Cerebellar cortex (tissue), 1 donor: ENCODE measurements at regions not wholly inside any gene's neighbourhood (a gene's known extent, or its start where the extent isn't known, plus 50 kb on each side); places are given as distances from the start of the nearest gene placed in this dataset.

Experiments used
- DNase-seq: peaks from one replicate; pipeline ENCODE4 v3.0.0-alpha.2; 2015; ENCODE audit warnings: low spot score

DNA sequence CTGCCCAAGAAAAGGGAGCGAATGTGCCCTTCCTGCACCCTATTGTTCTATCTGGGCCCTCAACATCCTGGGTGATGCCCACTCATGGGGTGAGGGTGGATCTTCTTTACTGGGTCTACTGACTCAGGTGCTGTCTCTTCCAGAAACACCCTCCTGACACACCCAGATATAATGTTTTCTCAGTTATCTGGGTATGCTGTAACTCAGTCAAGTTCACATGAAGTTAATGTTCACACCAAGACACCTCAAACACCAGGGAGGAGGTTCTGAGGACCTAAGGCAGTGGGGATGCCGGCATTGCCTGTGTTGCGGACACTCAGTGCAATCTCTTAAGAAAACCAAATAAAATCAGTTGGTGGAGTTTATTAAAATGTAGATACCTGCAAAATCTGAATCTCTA lies 500.9 kb downstream of the BCL11A start:
- no peak for DNase-seq

DNA sequence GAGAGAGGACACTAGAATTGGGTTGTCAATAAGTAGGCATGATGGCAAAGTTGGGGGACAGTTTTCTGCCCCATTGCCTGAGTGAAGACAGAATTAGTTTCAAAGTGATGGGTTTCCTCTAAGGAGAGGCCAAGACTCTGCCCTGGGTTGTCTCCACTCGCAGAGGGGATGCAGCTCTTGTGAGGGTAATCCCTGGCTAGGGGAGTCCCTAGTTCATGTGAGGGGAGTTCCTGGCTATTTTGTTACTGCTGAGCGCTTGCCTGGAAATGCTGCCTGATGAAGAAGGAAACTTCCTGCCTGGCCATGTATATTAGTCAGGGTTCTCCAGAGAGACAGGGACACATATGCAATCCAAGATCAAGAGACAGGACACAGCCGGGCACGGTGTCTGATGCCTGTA lies 501.5 kb downstream of the BCL11A start:
- DNase-seq = no peak

DNA sequence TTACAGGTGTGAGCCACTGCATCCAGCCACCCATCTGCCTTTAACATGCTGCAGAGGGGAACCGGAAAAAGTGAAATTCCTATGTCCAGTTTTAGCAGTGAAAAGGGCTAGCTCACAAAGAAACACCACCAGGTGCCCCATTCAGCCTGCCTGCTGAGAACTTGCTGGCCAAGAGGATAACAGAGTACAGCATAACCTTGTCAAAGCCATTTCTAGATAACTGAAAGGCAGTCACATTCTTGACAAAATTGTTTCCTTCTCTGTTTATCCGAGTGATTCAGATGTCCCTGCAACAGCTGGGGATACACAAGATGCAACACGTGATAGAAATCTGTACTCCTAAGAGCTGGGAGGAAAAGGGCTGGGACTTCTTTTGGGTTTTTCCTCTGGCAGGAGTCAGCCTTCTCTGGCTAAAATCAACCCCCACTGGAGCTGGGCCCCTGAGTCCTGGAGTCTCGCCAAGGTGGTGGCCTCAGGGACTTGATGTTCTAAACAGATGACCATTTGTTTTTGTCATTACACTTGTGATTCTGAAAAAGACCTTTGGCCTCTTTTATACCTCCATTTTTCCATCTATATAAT lies 505.4 kb downstream of the BCL11A start:
- no peak for DNase-seq

DNA sequence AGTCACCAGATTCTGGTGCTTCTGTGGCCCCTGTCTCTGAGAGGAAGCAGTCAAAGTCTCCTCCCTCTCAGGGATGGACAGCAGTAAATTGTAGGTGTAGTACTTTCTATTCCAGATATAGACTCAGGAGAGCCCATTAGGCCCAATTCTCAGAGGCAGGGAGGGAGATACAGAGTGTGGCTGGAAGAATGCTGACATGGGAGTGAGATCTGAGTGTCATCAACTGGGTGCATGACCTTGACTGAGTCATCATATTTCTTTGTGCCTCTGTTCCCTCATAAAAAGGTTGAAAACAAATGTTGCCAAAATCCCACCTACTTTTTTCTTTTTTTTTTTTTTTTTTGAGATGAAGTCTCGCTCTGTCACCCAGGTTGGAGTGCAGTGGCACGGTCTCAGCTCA lies 506.1 kb downstream of the BCL11A start:
- no peak for DNase-seq

DNA sequence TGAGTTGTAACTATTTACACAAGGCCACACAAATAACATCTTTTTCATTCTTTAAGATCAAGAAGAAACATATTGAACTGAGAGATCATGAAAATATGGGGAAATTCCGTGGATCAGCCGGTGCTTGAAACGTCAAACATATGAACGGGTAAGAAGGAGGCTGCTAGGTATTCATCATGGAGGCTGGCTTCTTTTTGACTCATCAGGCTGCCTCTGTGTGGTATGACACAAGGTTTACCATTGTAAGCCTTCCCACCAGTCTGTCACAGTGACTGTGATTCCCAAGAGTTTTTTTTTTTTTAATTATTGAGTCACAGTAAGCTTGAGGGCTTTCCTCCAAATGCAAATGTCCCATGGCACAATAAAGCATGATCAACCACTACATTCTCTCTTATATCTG lies 506.9 kb downstream of the BCL11A start:
- no peak for DNase-seq

DNA sequence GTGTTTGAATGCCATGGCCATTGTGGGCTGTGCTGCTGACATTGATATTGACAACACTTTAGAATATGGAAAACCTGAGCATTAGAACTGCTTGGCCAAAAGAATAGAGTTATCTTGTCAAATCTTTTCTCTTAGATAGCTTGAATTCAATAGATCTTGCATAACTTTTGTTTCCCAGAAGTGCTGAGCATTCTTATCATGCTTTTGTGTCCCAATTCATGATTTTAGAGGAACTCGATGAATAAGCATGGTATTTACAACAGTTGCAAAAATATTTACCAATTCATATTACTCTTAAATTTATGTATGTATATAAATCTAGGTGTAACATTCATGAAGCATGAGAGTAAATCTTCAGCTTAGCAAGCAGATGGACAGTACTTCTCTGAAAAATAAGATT lies 508.0 kb downstream of the BCL11A start:
- no peak for DNase-seq

DNA sequence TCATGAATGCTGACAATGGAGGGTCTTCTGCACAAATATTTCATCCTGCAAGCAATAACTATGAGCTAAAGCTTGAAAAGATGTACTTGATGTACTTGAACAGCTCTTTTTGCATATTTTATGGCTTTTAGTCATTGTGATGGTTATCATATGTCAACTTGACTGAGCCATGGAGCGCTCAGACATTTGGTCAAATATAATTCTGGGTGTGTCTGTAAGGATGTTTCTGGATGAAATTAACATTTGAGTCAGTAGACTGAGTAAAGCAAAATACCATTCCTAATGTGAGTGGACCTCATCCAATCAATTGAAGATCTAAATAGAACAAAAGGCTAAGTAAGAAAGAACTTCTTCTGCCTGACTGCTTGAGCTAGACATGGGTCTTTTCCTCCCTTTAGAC lies 509.0 kb downstream of the BCL11A start:
- no peak for DNase-seq

DNA sequence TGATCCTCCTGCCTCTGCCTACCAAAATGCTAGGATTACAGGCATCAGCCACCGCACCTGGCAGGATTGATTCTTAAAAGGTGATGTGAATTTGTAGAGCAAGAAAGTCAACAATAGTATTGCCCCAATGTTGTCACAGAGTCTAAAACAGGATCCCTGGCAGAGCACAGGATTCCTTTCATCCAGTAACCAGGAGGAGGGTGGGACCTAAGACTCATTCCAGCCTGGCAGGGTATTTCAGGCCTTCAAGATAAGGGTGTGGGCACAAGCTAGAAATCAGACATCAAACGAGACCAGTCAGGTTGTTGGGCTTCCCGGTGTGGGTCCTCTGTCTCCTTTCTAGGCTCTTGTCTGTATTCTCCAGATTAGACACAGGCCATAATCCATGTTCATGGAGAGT lies 511.4 kb downstream of the BCL11A start:
- DNase-seq = no peak

DNA sequence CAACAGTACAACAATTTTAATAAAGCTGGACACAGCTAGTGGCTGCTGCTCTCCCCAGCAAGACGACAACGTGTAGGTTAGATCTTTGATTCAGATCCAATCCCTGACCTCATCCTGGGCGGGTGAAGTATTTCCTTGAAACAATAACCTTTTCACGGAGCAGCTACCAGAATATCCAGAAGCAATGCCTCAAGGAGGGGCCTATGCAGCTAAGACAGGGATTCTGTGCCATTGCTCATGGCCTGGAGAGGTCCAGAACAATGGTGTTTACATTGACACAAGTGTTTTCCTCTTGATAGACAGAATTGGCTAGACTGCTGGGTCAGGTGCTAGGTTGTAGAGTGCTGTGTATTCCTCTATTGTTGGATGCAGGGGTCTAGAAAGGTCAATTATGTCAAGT lies 520.1 kb downstream of the BCL11A start:
- DNase-seq = no peak

DNA sequence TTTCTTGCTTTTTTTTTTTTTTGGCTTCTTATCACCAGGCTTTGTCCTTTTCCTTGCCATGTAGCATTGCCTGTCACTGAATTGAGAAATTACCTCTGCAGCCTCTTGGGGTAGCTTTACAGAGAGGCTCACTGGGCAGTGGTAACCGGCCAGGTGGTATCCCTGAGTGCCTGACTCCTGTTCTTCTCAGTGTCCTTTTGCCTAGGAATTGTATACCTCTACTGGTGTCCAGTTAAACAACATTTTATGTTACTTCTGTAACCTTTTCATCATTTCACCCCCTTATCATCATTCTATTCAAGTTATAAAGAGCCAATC lies 523.9 kb downstream of the BCL11A start:
- DNase-seq = no peak

DNA sequence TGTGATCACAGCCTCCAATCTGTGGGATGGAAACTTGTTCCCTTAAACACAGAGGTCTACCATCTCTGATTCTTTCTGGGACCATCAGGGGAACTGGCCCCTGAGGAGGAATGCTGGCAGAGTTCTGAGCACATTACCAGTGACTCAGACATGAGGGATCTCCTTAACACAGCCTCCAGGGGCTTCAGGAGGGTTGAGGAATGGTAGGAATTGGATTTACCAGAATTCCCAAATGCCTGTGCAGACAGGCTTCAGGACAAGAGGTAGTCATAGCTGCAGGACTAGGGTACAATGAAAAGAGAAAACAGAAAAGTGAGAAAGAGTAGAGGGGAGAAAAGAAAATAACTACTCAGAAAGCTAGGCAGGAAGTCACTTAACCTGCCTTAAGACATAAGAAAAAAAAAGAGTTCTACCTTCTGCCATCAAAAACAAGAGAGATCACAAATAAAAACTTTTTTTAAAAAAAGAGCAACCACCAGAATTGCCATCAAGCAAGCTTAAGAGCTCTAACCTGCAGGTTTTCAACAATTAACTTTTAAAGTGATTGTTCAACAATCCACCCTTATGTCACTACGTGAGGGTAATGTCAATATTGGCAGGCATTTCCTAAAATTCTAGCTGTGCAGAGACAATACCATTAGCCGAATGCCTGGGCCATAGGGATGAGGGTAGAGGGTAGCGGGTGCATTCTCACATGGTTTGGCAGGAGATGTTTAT lies 524.4 kb downstream of the BCL11A start:
- no peak for DNase-seq

DNA sequence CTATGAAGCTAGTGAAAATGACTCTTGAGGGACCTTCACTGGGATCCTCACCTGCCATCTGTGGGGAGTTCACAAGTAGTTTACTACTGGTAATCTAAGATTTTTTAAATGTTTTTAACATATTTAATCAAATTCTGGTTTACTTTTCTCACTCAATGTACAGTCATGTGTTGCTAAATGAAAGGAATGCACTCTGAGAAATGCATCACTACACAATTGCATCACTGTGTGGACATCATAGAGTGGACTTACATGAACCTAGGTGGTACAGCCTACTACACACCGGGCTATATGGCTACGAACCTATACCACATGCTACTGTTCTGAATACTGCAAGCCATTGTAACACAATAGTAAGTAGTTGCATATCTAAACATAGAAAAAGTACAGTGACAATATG lies 528.0 kb downstream of the BCL11A start:
- no peak for DNase-seq

DNA sequence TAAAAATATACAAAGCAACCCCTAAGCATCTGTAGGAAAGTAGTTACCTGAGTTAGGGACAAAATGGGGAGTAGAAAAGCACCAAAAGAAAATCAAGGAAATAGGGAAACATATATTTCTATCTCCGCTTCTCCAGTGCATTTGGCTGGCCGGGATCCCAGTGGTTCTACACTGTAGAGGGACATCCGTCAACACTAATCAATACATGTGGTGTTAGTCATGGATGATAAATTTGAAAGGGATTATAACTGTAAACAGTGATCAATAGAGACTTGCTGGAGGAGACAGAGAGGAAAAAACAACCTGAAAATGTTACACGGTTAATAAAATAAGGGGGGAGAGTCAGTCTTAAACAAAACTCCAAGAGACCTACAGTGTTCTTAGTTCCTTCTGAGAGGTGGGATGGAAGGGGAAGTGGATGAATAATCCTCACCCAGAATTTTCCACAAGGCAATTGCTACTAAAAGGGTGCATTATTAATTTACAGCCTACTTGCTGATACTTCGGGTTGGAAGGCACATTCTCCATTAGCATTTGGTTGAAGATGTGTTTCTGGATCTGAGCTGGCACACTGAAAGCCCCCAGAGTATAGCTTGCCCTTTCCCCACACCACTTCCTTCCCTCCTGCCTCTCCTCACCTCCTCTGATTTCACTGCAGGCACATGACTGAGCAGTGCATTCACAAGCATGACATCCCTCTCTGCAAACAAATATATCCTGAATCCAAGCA lies 530.0 kb downstream of the BCL11A start:
- DNase-seq = no peak

DNA sequence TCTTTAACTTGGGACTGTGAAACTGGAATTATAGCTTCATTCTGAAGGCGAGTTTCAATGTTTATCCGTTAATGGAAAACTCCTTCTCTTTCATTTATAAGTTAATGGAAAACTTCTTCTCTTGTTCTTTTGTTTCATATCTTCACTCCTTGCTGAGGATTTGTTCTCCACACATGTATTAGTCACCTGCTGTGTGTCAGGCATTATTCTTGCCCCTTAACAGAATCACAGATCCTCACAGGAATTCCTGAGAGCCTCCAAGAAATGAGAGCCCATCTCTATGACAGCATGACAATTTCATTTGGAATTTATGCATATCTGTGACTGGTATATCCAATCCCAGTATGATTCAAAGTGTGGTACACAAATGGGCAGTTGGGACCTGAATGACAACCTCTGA lies 545.8 kb downstream of the BCL11A start:
- no peak for DNase-seq

DNA sequence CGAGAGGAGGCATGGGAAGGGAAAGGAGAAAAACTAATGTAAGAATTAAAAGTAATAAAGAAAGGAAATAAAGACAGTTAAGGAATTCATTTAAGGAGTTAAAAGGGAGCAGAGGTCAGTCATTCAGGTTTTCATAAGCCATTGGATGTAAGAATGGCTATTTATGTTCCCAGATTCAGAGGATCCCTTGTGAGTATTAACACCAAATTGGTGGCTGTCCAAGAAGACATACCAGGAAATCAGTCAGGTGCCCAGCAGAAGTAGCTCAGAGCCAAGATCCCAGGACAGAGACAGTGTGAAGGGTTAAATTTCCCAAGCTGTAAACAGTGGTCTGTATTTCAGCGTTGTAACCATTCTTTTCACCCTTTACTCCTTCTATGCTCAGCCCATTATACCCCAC lies 550.4 kb downstream of the BCL11A start:
- no peak for DNase-seq

DNA sequence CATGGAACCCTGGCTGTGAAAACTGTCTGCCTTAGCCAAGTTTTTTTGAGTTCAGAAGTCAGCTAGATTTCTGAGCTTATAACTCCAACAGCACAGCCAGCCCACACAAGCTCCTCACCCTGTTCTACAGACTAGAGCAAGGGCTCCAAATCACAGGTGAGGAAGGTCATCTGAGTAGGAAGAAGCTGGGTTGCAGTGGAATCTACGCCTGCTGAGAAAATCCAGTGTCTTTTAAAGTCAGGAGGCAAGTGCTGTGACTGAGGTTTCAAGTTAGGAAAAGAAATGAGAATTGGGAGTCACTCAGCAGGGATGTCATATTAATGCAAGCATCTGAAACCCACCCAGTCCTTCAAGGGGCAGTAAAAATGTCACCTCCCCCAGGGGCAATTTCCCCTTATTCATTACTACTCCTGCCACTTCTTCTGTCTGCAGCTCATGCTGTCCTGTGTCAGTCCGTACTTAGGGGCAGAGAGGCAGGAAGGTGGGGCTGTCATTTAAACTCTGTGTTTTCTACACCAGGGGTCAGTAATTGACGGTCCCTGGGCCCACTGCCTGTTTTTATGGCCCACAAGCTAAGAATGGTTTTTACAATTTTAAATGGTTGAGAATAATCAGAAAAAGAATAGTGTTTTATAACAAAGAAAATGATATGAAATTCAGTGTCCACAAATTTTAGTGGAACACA lies 551.1 kb downstream of the BCL11A start:
- no peak for DNase-seq

DNA sequence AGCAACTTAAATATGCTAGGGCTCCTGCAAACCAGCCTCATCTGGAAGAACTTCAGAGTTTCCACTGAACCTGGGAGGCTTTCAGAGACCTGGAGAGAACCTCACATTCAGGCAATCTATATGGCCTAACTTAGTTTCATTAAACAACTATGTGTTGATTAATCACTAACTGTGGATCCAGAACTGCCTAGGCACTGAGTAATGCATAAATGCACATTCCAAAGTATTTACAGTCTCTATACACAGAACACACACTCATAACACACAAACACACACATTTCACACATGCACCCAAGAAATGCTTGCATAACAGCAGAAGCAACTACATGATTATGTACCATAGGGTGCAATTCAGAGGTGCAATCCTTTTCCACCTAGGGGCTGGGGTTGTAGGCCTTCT lies 552.8 kb downstream of the BCL11A start:
- no peak for DNase-seq

DNA sequence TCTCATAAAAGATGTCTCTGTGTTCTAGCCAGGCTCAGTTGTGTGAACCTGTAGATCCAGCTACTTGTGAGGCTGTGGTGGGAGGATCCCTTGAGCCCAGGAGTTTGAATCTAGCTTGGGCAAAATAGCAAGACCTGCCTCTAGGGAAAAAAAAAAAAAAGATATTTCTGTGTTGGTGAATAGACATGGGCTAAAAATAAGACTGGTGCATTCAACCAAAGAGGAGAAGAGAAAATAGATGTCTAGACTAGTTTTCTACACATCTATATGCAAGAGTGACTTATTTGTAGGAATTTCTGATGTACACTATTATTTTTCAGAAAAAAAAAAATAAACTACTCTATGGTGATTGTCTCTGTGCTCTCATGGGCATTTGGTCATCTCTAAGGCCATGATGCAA lies 555.1 kb downstream of the BCL11A start:
- no peak for DNase-seq

DNA sequence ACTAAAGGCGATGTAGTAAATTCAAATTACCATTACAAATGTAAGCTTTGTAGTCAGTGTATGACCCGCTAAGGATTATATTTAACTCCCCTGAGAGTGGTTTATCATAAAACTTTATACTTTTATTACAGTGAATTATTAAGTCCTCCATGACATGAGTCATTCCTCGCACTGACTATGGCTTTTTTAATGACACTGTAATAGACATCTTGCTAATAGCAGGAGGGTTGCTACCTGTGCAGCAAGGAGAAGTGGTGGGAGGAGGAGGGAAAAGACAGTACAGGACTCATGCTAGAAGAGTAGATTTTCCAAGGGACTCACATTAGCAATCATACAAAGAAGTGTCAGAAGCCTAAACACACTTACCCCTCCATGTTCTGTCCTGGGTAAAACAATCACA lies 556.1 kb downstream of the BCL11A start:
- DNase-seq = no peak

DNA sequence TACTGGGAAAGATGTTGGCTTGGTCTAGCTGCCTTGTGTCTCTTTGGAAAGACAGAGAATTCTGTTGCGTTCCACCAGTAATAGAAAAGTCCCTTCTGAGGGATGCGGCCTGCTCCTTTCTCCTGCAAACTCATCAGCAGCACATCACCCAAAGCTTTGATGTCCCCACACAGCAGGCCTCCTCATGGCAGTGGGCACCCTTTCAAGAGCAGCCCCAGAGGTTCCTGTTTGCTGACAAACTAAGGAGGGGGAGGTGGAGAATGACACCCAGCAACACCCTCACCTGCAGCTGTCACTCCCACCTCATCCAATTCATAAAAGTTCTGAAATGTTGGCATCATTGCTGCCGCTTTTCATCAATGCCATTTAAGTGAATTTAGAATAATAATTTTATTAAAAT lies 556.6 kb downstream of the BCL11A start:
- no peak for DNase-seq

DNA sequence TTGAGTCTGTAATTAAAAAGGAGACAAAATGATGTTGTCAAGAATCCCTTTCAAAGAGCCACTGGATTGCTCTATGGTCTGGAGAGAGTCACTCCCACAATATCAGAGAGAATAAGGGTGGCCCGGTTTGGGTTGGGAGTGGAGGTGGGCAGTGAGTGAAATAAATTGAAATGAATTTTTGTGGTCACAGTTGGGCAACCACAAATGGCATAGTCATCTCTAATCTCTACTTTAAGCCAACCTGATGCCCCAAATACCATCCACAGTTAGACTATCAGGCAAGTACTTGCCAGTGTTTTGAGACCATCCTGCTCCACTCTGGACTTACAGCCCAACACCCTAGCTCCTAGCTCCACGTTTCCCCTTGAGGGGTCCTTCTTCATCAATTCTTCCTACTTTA lies 559.7 kb downstream of the BCL11A start:
- DNase-seq = no peak

DNA sequence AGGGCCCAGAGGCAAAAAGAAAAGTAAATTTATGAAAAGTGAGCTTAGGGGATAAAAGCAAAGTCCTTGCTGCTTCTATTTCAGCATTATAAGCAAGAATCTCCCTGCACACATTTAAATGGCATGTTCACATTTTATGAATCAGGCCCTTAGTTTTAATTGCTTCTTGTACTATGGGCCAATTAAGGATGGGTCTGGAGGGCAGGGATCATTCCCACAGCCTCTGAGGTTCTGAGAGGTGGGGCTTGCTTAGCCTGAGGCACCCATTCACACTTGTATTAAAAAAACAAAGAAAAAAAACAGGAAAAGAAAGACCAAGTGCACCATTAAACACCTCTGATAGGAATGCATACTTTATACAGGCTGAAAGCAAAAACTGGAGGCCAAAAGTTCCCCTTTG lies 565.1 kb downstream of the BCL11A start:
- no peak for DNase-seq

DNA sequence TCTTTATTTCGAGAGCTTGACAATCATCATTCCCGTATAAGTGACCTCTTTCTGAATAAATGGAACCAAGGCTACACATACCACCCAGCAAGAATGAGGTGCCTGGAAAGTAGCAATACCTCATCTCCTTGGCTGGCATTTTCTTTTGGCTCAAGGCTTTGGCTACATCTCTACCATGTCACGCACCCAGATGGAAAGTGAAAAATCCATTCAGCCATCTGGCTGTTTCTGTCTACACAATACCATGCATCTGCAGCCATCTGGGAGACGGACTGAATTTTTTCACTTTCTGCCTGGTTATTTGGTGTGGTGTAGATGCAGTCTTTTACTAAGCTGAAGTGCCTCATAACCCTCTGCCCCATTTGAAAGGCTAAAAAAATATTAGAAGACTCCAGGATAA lies 566.9 kb downstream of the BCL11A start:
- DNase-seq = peak; percentile 2
